ENCODE measurements at regions not wholly inside any gene's neighbourhood (a gene's known extent, or its start where the extent isn't known, plus 50 kb on each side); places are given as distances from the start of the nearest gene placed in this dataset.

- TF ChIP-seq, protein P1, sequence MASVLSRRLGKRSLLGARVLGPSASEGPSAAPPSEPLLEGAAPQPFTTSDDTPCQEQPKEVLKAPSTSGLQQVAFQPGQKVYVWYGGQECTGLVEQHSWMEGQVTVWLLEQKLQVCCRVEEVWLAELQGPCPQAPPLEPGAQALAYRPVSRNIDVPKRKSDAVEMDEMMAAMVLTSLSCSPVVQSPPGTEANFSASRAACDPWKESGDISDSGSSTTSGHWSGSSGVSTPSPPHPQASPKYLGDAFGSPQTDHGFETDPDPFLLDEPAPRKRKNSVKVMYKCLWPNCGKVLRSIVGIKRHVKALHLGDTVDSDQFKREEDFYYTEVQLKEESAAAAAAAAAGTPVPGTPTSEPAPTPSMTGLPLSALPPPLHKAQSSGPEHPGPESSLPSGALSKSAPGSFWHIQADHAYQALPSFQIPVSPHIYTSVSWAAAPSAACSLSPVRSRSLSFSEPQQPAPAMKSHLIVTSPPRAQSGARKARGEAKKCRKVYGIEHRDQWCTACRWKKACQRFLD (CRISPR knock-in tag; IDR thresholded peaks at IDR 0.05) = peak; percentile 92
- TF ChIP-seq CBFA2T2 (conservative IDR thresholded peaks at IDR 0.05) (peak; percentile 70), ESRRA (IDR thresholded peaks at IDR 0.05; ENCODE audit: borderline replicate concordance, low read depth) (peak; percentile 95), KHSRP (IDR thresholded peaks at IDR 0.05) (no peak), ZNF354B (CRISPR knock-in tag; IDR thresholded peaks at IDR 0.05) (no peak), ZNF436 (CRISPR knock-in tag; IDR thresholded peaks at IDR 0.05) (no peak), STAT5B (CRISPR knock-in tag; IDR thresholded peaks at IDR 0.05) (no peak), SMARCC2 (IDR thresholded peaks at IDR 0.05; ENCODE audit: low read depth) (peak; percentile 37; the same call in 1 of the 2 replicates), ETS2 (tag; IDR thresholded peaks at IDR 0.05; ENCODE audit: borderline replicate concordance, poor library complexity, severe bottlenecking) (no peak), CBX3 (IDR thresholded peaks at IDR 0.05; ENCODE audit: borderline replicate concordance in 1 of 2, low read length in 2 of 2) (peak in 1 of 2 experiments; percentile 19; a peak in 1 of 3 replicates), TBL1XR1 (IDR thresholded peaks at IDR 0.05; ENCODE audit: low read length in 2 of 2) (0 out of 4 replicates have a peak, but pooled peaks of 1 of the 2 experiments have one; percentile 49), CHCHD3 (CRISPR knock-in tag; IDR thresholded peaks at IDR 0.05) (no peak), SMARCA5 (IDR thresholded peaks at IDR 0.05) (0 out of 2 replicates have a peak, but pooled peaks have one; percentile 16), BACH1 (tag; IDR thresholded peaks at IDR 0.05) (peak; percentile 70; the same call in 1 of the 2 replicates), GTF2F1 (IDR thresholded peaks at IDR 0.05; ENCODE audit: low read depth, low read length) (no peak), HEY1 (CRISPR knock-in tag; IDR thresholded peaks at IDR 0.05; ENCODE audit: borderline replicate concordance) (no peak)
- TF ChIP-seq, protein P2, sequence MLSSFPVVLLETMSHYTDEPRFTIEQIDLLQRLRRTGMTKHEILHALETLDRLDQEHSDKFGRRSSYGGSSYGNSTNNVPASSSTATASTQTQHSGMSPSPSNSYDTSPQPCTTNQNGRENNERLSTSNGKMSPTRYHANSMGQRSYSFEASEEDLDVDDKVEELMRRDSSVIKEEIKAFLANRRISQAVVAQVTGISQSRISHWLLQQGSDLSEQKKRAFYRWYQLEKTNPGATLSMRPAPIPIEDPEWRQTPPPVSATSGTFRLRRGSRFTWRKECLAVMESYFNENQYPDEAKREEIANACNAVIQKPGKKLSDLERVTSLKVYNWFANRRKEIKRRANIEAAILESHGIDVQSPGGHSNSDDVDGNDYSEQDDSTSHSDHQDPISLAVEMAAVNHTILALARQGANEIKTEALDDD (IDR thresholded peaks at IDR 0.05) = no peak
- TF ChIP-seq, protein P3, sequence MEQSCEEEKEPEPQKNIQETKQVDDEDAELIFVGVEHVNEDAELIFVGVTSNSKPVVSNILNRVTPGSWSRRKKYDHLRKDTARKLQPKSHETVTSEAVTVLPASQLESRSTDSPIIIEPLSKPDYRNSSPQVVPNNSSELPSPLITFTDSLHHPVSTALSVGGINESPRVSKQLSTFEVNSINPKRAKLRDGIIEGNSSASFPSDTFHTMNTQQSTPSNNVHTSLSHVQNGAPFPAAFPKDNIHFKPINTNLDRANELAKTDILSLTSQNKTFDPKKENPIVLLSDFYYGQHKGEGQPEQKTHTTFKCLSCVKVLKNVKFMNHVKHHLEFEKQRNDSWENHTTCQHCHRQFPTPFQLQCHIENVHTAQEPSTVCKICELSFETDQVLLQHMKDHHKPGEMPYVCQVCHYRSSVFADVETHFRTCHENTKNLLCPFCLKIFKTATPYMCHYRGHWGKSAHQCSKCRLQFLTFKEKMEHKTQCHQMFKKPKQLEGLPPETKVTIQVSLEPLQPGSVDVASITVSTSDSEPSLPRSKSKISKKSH (CRISPR knock-in tag; IDR thresholded peaks at IDR 0.05) = no peak
- TF ChIP-seq, protein P4, sequence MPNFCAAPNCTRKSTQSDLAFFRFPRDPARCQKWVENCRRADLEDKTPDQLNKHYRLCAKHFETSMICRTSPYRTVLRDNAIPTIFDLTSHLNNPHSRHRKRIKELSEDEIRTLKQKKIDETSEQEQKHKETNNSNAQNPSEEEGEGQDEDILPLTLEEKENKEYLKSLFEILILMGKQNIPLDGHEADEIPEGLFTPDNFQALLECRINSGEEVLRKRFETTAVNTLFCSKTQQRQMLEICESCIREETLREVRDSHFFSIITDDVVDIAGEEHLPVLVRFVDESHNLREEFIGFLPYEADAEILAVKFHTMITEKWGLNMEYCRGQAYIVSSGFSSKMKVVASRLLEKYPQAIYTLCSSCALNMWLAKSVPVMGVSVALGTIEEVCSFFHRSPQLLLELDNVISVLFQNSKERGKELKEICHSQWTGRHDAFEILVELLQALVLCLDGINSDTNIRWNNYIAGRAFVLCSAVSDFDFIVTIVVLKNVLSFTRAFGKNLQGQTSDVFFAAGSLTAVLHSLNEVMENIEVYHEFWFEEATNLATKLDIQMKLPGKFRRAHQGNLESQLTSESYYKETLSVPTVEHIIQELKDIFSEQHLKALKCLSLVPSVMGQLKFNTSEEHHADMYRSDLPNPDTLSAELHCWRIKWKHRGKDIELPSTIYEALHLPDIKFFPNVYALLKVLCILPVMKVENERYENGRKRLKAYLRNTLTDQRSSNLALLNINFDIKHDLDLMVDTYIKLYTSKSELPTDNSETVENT (CRISPR knock-in tag; IDR thresholded peaks at IDR 0.05) = no peak
Observed at GRCh38 chr1:58884706-58885661, 101.1 kb upstream of the JUN start (continued).
